ENCODE measurements at regions not wholly inside any gene's neighbourhood (a gene's known extent, or its start where the extent isn't known, plus 50 kb on each side); places are given as distances from the start of the nearest gene placed in this dataset.

DNA sequence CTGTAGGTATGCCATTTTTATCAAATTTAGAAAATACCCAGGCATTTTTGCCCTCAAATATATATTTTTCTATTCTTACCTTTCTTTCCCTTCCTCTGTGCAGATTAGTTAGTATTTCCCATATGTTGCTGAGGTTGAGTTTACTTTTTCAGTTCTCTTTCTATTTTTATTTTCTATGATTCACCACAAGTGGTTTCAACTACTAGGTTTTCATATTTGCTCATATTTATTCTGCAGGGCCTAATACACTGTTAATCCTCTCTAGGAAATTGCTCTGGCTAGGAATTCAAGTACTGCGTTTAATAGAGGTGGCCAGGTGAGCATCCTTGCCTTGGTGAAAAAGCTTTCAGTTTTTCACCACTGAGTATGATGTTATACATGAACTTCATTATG is 1535.3 kb upstream of the PCDH10 start:
- no peaks in the 10 kb centered on the region for H3K36me3 Mint-ChIP-seq (ENCODE audit: low read depth)
- no peaks in the 10 kb centered on the region for H3K27me3 Mint-ChIP-seq (ENCODE audit: insufficient read depth)
- H3K4me1 Mint-ChIP-seq (ENCODE audit: low read depth), result peaks cover 16% of the 10 kb centered on the region; the same call in 1 of the 2 replicates
- H3K4me3 Mint-ChIP-seq, result no peak overlapping the region
- DNase-seq, result no peak
- TF ChIP-seq, protein P1, sequence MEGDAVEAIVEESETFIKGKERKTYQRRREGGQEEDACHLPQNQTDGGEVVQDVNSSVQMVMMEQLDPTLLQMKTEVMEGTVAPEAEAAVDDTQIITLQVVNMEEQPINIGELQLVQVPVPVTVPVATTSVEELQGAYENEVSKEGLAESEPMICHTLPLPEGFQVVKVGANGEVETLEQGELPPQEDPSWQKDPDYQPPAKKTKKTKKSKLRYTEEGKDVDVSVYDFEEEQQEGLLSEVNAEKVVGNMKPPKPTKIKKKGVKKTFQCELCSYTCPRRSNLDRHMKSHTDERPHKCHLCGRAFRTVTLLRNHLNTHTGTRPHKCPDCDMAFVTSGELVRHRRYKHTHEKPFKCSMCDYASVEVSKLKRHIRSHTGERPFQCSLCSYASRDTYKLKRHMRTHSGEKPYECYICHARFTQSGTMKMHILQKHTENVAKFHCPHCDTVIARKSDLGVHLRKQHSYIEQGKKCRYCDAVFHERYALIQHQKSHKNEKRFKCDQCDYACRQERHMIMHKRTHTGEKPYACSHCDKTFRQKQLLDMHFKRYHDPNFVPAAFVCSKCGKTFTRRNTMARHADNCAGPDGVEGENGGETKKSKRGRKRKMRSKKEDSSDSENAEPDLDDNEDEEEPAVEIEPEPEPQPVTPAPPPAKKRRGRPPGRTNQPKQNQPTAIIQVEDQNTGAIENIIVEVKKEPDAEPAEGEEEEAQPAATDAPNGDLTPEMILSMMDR (IDR thresholded peaks at IDR 0.05), result no peak
- H3K9me3 Mint-ChIP-seq, result no peaks in the 10 kb centered on the region; the same call in 1 of the 2 replicates
- no peak overlapping the region for H3K27ac Mint-ChIP-seq

DNA sequence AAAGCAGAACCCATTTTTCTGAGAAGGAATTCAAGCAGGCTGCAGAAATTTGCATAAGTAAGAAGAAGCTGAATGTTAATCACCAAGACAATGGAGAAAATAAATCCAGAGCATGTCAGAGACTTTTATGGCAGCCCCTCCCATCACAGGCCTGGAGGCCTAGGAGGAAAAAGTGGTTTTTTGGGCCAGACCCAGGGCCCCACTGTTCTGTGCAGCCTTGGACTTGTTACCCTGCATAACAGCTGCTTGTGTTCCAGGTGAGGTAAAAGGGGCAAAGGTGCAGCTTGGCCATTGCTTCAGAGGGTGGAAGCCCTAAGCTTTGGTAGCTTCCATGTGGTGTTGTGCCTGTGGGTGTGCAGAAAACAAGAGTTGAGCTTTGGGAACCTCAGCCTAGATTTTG is 1516.2 kb upstream of the PCDH10 start:
- H3K27me3 Mint-ChIP-seq (ENCODE audit: insufficient read depth), result no peaks in the 10 kb centered on the region
- 0 out of 2 replicates have a peak, but pooled peaks cover 8% of the 10 kb centered on the region for H3K36me3 Mint-ChIP-seq (ENCODE audit: low read depth)
- TF ChIP-seq, protein P1 (IDR thresholded peaks at IDR 0.05), result no peak
- H3K4me3 Mint-ChIP-seq, result no peak overlapping the region
- H3K4me1 Mint-ChIP-seq (ENCODE audit: low read depth), result no peaks in the 10 kb centered on the region
- DNase-seq, result no peak
- H3K27ac Mint-ChIP-seq, result no peak overlapping the region
- H3K9me3 Mint-ChIP-seq, result peaks cover 18% of the 10 kb centered on the region

DNA sequence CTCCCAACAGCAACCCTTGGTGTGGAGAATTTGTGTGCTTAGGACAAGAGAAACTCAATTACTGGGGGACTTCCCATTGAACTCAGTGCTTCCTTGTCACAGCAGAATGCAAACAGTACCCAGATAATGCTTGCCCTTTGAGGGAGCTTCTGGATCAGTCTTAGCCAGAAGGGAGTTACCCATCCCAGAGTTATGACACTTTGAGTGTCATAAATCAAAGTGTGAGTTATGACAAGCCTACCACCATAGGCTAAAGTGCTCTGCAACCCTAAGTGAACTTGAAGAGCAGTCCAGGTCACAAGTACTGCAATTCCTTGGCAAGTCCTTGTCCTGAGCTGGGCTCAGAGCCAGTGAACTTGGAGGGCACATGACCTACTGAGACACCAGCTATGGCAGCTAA is 1513.9 kb upstream of the PCDH10 start:
- TF ChIP-seq, protein P1 (IDR thresholded peaks at IDR 0.05), result no peak
- H3K4me3 Mint-ChIP-seq, result no peak overlapping the region
- H3K27ac Mint-ChIP-seq, result no peak overlapping the region
- DNase-seq, result no peak
- peaks cover 18% of the 10 kb centered on the region for H3K9me3 Mint-ChIP-seq
- no peaks in the 10 kb centered on the region for H3K4me1 Mint-ChIP-seq (ENCODE audit: low read depth)
- H3K36me3 Mint-ChIP-seq (ENCODE audit: low read depth), result 0 out of 2 replicates have a peak, but pooled peaks cover 8% of the 10 kb centered on the region
- no peaks in the 10 kb centered on the region for H3K27me3 Mint-ChIP-seq (ENCODE audit: insufficient read depth)

DNA sequence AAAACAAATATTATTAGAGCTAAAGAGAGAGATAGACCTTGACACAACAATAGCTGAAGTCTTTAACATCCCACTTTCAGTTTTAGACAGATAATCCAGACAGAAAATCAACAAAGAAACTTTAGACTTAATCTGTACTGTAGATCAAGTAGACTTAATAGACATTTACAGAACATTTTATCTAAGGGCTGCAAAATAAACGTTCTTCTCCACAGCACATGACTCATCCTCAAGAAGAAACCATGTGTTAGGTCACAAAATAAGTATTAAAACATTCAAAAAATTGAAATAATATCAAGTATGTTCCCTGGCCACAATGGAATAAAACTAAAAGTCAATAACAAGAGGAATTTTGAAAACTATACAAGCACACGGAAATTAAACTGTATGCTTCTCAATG is 1510.3 kb upstream of the PCDH10 start:
- H3K27ac Mint-ChIP-seq, result no peak overlapping the region
- no peak for DNase-seq
- H3K4me3 Mint-ChIP-seq, result no peak overlapping the region
- no peaks in the 10 kb centered on the region for H3K27me3 Mint-ChIP-seq (ENCODE audit: insufficient read depth)
- no peaks in the 10 kb centered on the region for H3K4me1 Mint-ChIP-seq (ENCODE audit: low read depth)
- H3K36me3 Mint-ChIP-seq (ENCODE audit: low read depth), result no peaks in the 10 kb centered on the region
- TF ChIP-seq, protein P1 (IDR thresholded peaks at IDR 0.05), result no peak
- H3K9me3 Mint-ChIP-seq, result no peaks in the 10 kb centered on the region; the same call in 1 of the 2 replicates

DNA sequence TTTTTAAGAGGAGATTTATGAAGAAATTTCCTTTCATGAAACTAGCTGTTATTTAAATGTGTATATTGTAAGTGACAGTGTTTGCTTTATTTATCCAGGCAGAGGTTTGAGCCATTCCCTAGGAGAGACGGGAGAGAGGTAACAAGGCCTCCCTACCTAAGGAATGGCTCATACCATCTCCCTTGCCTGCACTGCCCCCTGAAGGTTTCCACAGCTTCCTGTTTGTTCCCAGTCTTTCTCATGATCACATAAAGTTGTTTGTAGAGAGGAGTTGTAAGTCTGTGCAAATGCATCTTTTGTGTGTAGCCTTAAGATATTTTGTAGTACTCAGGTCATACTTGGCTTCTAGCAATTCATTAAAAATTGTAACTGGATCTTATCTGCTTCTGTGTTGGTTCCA is 1504.5 kb upstream of the PCDH10 start:
- Mint-ChIP-seq H3K9me3 (no peaks in the 10 kb centered on the region; the same call in 1 of the 2 replicates), H3K36me3 (ENCODE audit: low read depth) (no peaks in the 10 kb centered on the region), H3K27me3 (ENCODE audit: insufficient read depth) (no peaks in the 10 kb centered on the region), H3K4me1 (ENCODE audit: low read depth) (no peaks in the 10 kb centered on the region), H3K4me3 (no peak overlapping the region), H3K27ac (no peak overlapping the region)
- TF ChIP-seq, protein P1 (IDR thresholded peaks at IDR 0.05), result peak; percentile 60; the same call in 1 of the 2 replicates
- no peak for DNase-seq

DNA sequence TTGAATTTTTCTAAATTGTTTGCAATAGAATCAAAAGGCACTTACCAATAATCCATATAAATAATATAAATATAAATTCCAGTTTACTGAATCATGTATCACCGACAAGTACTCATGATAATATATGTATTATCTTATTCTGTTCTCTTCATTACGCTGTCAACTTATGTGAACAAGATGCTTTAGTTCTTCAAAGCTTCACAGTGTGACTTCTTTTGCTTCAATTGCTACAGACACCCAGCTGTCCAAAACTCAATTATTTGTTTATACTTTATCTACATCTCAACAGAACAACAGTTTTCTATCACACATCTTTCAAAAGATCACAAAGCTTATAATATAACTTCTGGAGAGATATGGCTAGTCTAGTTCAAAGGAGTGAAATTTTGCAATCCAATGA is 1499.9 kb upstream of the PCDH10 start:
- DNase-seq, result no peak
- Mint-ChIP-seq H3K27ac (no peak overlapping the region), H3K4me1 (ENCODE audit: low read depth) (no peaks in the 10 kb centered on the region), H3K36me3 (ENCODE audit: low read depth) (no peaks in the 10 kb centered on the region), H3K27me3 (ENCODE audit: insufficient read depth) (no peaks in the 10 kb centered on the region; the same call in 1 of the 2 replicates), H3K9me3 (no peaks in the 10 kb centered on the region; the same call in 1 of the 2 replicates), H3K4me3 (no peak overlapping the region)
- TF ChIP-seq, protein P1 (IDR thresholded peaks at IDR 0.05), result no peak
